ENCODE measurements at regions not wholly inside any gene's neighbourhood (a gene's known extent, or its start where the extent isn't known, plus 50 kb on each side); places are given as distances from the start of the nearest gene placed in this dataset.

DNA sequence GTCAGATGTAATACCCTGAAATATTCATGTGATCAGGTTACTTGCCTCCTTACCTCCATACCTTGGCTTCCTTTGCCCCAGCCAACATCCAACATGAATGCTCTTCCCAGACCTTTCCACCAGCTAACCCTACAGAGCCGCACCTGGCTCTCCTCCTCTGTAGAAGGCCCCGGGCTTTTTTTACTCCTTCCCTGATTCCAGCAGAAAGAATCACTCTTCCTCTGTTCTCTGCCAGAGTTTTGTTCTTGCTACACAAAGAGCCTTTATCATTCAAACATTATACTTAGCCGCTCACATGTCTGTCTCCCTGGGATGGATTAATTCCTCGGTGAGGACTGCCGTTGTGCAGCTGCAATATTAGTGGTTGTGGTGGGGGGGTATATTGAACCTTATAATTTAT lies 116.8 kb upstream of the GRAMD1B start (continued):
- TF ChIP-seq HNF4G (IDR thresholded peaks at IDR 0.05): no peak

DNA sequence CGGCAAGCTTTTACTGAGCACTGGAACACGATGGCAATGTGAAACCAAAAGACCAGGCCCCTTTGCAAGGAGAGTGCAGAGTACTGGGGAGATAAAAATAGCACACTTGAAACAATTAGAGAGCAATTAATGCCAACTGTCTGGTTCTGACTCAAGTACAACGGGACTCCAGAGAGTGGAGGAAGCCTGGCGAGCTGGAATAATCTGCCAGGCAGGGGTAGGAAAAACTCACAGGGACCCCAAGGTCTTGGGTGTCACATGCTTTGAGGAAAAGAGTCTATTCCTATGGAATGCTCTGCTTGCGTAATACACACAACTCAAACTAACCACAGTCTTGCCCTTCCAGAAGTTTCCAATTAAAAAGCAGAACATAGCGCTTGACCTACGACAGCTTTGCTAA lies 113.0 kb upstream of the CLMP start:
- H3K27ac ChIP-seq (ENCODE audit: low read depth in 1 of 2, low read length in 2 of 2): no peak overlapping the region
- no peaks in the 10 kb centered on the region for H3K9me3 ChIP-seq (ENCODE audit: control insufficient read depth in 4 of 4, low read length in 3 of 4)
- TF ChIP-seq RXRA (IDR thresholded peaks at IDR 0.05) (no peak), RAD21 (IDR thresholded peaks at IDR 0.05) (no peak), HNF4G (IDR thresholded peaks at IDR 0.05) (no peak)
- H3K27me3 ChIP-seq (ENCODE audit: control insufficient read depth in 4 of 4, insufficient read depth in 4 of 4, low read length in 3 of 4): peaks cover 0 to 15% (median 2%) of the 10 kb centered on the region in 4 donors
- no peak for DNase-seq (ENCODE audit: low spot score)
- H3K4me3 ChIP-seq (ENCODE audit: low read depth in 1 of 3, low read length in 3 of 3): no peak overlapping the region
- H3K9ac ChIP-seq (ENCODE audit: low read depth in 1 of 2, low read length in 2 of 2): no peak overlapping the region
- H3K4me1 ChIP-seq (ENCODE audit: control insufficient read depth in 4 of 4, insufficient read depth in 4 of 4, low read length in 3 of 4): no peaks in the 10 kb centered on the region
- no peaks in the 10 kb centered on the region for H3K36me3 ChIP-seq (ENCODE audit: control insufficient read depth in 4 of 4, insufficient read depth in 3 of 4, low read depth in 1 of 4, low read length in 3 of 4)
- WGBS: 64% methylated on average over 7 of the region's 7 CpGs

GRCh38 chr11:123307276-123307675 lies 112.2 kb upstream of the CLMP start:
- WGBS: 92% methylated on average over 4 of the region's 4 CpGs
- Histone ChIP-seq H3K36me3 (ENCODE audit: control insufficient read depth in 4 of 4, insufficient read depth in 3 of 4, low read depth in 1 of 4, low read length in 3 of 4) (no peaks in the 10 kb centered on the region), H3K27ac (ENCODE audit: low read depth in 1 of 2, low read length in 2 of 2) (no peak overlapping the region)

DNA sequence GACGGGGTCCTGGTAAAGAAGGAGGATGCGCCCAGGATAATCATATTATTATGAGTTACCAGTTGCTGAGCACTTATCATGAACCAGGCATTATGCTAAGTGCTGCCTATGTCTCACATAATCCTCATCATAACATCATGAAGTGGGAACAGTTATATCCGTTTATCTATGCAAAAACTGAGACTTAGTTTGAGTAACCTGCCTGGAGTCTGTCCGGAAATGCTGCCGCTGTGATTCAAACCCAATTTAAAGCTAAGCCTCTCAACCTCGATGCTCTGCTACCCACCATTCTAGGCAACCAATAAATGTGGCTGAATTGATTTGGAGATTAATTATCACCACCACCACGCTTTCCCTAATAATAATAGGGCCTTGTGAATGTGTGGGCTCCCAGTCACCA lies 111.5 kb upstream of the CLMP start:
- Histone ChIP-seq H3K27ac (ENCODE audit: low read depth in 1 of 2, low read length in 2 of 2) (no peak overlapping the region), H3K4me1 (ENCODE audit: control insufficient read depth in 4 of 4, insufficient read depth in 4 of 4, low read length in 3 of 4) (peaks cover 0 to 8% (median 5%) of the 10 kb centered on the region in 4 donors), H3K9ac (ENCODE audit: low read depth in 1 of 2, low read length in 2 of 2) (no peak overlapping the region), H3K4me3 (ENCODE audit: low read depth in 1 of 3, low read length in 3 of 3) (no peak overlapping the region), H3K9me3 (ENCODE audit: control insufficient read depth in 4 of 4, low read length in 3 of 4) (no peaks in the 10 kb centered on the region), H3K27me3 (ENCODE audit: control insufficient read depth in 4 of 4, insufficient read depth in 4 of 4, low read length in 3 of 4) (peaks cover 0 to 15% (median 2%) of the 10 kb centered on the region in 4 donors), H3K36me3 (ENCODE audit: control insufficient read depth in 4 of 4, insufficient read depth in 3 of 4, low read depth in 1 of 4, low read length in 3 of 4) (no peaks in the 10 kb centered on the region)
- TF ChIP-seq, protein P1, sequence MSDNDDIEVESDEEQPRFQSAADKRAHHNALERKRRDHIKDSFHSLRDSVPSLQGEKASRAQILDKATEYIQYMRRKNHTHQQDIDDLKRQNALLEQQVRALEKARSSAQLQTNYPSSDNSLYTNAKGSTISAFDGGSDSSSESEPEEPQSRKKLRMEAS (IDR thresholded peaks at IDR 0.05): no peak
- no peak for TF ChIP-seq NR2F2 (IDR thresholded peaks at IDR 0.05)
- TF ChIP-seq SP1 (IDR thresholded peaks at IDR 0.05): no peak
- TF ChIP-seq JUND (IDR thresholded peaks at IDR 0.05): no peak
- TF ChIP-seq, protein P2, sequence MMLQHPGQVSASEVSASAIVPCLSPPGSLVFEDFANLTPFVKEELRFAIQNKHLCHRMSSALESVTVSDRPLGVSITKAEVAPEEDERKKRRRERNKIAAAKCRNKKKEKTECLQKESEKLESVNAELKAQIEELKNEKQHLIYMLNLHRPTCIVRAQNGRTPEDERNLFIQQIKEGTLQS (IDR thresholded peaks at IDR 0.05): no peak
- no peak for TF ChIP-seq GABPA (IDR thresholded peaks at IDR 0.05 in 1 of 2, conservative IDR thresholded peaks at IDR 0.05 in 1 of 2)
- no peak for TF ChIP-seq REST (IDR thresholded peaks at IDR 0.05)
- no peak for TF ChIP-seq RAD21 (IDR thresholded peaks at IDR 0.05)
- WGBS: 88% methylated on average over 7 of the region's 7 CpGs
- no peak for DNase-seq (ENCODE audit: low spot score)

More at GRCh38 chr11:123307276-123307675, 112.2 kb upstream of the CLMP start:
- Histone ChIP-seq H3K4me1 (ENCODE audit: control insufficient read depth in 4 of 4, insufficient read depth in 4 of 4, low read length in 3 of 4) (peaks cover 0 to under 1% (median 0%) of the 10 kb centered on the region in 4 donors), H3K27me3 (ENCODE audit: control insufficient read depth in 4 of 4, insufficient read depth in 4 of 4, low read length in 3 of 4) (peaks cover 0 to 15% (median 2%) of the 10 kb centered on the region in 4 donors), H3K4me3 (ENCODE audit: low read depth in 1 of 3, low read length in 3 of 3) (no peak overlapping the region), H3K9ac (ENCODE audit: low read depth in 1 of 2, low read length in 2 of 2) (no peak overlapping the region), H3K9me3 (ENCODE audit: control insufficient read depth in 4 of 4, low read length in 3 of 4) (no peaks in the 10 kb centered on the region)
- DNase-seq (ENCODE audit: low spot score): no peak
- TF ChIP-seq, protein P1 (IDR thresholded peaks at IDR 0.05): no peak
- no peak for TF ChIP-seq RXRA (IDR thresholded peaks at IDR 0.05)
